NOMO-1 treated with DMSO at 0.1 percent for 48 hours (cell line): ENCODE measurements at regions not wholly inside any gene's neighbourhood (a gene's known extent, or its start where the extent isn't known, plus 50 kb on each side); places are given as distances from the start of the nearest gene placed in this dataset.

Experiments
- DNase-seq: peaks from one replicate; lab custom pipeline; 2025; ENCODE audit not compliant: unreplicated experiment; lab: John Stamatoyannopoulos, UW

DNA sequence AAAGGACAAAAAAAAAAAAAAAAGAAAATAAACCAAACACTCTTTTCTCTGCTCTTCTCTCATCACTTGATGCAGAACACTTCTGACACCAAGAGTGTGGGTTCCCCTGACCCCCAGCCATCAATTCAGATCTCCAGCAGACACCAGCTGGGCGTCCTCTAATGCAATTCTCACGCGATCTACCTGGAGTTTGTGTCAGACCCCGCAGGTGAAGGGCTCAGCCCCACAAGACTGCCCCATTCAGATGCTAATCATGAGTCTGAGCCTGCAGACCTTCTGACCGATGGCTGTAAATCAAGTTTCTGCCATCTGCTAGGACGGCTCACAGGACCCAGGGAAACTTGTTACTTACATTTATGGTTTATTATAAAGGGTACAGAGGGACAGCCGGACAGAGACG lies 133.6 kb upstream of the C1orf174 start:
- no peak for DNase-seq

DNA sequence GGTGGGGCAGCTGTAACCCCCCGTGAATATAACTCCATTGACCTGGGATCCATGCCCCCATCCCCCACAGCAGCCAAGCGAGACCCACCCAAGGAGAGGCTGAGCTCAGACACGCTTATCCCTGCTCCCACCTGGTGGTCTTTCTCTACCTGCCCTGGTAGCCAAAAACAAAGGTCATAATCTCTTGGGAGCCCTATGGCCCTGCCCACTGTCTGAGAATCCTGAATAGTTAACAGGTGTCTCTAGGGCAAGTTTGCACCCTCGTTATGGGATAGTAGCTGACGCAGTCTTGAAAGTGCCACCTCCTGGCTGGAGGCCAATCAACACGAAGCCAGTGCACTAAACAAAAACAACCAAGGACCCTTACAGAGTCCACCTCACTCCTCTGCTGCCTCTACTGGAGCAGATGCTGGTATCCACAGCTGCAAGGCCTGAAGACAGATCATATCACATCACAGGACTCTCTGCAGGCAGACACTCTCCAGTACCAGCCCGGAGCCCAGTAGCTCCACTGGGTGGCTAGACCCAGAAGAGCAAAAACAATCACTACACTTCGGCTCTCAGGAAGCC lies 134.3 kb upstream of the C1orf174 start:
- no peak for DNase-seq

DNA sequence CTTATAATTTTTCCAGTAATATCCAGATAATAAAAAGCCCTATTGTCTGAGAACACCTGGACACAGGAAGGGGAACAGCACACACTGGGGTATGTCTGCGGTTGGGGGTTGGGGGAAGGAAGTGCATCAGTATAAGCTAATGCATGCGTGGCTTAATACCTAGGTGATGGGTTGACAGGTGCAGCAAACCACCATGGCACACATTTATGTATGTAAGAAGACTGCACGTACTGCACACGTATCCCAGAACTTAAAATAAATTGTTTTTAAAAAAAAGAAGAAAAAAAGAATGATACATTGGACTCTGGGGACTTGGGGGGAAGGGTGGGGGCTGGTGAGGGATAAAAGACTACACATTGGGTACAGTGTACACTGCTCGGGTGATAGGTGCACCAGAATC lies 144.9 kb upstream of the C1orf174 start:
- no peak for DNase-seq

DNA sequence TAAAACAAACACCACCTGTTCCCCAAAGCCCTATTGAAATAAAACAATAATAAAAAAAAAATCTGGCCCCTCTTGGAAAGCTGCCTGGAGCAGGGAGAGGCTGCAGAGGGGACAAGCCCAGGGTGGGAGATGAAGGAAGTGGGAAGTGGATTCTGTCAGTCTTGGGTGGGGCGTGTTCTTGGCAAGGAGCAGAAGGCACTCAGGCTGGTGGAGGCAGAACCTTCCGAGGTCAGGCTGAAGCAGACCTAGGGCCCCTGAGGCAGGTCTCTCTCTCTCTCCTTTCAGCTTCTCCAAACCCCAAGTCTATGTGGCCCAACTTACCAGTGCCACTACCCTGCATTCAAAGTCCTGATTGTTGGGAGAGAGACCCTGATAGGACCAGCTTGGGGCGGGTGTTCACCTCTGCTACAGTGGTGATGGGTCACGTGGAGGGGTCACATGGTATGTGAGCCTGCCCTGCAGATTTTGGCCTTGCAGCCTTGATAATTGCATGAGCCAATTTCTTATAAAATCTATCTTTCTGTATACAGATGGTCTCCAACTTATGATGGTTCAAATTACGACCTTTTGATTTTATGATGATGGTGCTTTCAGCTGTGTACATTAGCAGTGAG lies 145.4 kb upstream of the C1orf174 start:
- no peak for DNase-seq

DNA sequence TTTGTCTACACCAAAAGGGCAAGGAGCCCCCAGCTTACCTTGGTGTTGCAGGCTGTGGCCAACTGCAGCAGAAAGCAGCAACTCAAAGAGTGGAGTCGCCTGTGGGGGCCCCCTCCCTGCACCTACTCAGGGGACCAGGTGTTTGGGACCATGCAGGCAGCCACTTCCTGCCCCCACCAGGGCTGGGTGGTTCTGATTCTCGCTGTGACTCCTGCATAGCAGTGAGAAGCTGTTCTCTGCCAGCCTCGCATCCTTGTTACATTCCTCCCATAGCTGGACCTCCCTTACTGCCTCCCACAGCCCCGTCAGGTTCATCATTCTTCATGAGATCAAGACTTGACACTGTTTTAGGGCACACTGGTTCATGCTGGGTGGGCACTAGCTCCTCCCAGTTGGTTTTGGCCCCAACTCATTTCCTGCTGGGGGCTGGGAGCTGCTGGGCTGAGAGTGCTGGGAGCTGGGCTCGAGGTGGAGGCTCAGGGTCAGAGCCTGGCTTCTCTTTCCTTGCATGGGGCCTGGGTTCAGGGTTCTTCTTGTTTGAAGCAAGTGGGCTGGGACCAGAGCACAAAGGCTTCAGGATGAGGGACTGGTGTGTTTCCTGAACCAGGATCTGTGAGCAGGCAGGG lies 146.9 kb upstream of the C1orf174 start:
- DNase-seq = no peak

DNA sequence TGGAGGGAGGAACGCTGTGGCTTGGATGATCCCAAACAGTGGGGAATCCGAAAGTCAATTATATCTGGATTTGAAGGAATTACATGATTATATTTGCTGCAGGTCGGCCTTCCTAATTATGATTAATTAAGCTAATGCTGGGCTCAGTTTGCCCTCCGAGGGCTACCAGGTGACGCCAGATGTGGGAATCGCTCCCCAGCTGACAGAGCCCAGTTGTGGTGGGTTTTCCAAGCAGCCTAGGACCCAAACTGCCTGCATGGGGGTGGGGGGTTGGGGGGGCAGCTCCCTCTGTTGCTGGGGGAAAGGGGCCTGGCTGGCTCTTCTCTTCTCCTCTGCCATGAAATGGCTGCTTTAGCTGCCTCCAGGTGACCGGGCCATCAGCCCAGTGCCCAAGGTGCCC lies 147.6 kb upstream of the C1orf174 start:
- no peak for DNase-seq

DNA sequence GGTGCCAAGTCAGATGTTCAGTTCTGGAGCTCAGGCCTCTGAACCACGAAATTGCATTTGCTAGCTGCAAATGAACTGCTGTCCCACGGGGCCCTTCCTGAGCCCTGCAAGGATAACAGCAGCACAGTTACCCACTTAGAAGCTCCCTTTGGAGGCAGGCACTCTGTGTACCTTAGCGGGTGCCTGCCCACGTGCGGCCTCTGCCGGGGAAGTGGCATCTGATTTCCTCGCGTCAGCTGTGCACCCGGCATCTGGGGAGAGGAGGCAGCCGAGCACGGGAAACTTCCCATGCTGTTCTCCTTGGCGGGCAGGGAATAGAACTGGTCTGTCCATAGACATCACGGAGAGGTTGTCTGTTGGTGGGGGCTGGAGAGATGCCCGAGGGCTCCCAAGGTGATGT lies 148.0 kb upstream of the C1orf174 start:
- no peak for DNase-seq

DNA sequence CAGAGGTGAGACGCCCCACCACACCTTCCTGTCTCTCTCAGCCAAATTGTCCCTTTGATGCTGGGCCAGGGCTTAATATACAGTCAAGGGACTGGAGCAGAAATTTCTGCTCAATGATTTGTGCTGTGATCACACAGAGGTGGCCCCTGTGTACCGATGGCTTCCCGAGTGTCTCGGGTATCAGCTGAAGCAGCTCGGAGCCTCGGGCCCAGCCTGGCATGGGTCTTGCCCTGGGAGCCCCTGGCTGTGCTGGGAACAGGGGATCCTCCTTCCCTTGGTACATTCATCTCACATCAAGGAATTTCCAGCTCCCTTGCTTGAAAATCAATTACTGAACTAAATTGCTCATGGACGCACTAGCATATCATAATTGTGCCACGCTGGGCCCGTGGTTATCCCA lies 148.8 kb upstream of the C1orf174 start:
- no peak for DNase-seq

DNA sequence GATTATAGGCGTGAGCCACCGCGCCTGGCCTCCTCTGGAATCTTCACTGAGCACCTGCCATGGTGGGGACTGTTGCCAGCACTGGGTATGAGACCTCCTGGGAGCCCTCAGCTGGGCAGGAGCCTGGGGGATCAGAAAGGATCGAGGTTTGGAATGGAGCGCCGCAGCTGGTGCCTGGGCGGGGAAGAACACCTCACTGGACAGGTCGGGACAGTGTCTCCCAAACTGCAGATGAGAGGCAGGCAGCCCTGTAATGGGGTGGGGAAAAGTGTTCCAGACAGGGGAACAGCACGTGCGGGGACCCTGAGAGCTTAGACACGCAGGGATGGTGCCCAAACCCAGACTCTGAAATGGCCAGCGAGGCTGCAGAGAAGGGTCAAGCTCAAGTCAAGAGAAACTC lies 150.9 kb upstream of the C1orf174 start:
- no peak for DNase-seq

DNA sequence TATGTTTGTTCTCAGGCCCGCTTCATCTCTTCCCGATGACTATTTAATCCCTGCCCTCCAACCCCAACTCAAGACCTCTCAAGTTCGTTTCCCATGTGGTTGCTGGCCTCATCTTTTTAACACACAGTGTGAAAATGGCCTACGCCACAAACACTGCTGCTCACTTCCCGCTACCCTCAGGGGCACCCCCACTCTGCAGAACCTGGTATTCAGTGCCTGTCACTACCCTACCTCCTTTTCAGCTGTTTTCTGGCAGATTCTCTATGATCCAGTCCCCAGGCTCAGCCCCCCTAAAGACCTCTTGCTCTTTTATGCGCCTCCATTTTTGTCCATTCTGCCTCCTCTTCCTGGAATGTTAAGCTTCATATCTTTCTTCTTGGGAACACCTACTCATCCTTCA lies 152.6 kb upstream of the C1orf174 start:
- no peak for DNase-seq

DNA sequence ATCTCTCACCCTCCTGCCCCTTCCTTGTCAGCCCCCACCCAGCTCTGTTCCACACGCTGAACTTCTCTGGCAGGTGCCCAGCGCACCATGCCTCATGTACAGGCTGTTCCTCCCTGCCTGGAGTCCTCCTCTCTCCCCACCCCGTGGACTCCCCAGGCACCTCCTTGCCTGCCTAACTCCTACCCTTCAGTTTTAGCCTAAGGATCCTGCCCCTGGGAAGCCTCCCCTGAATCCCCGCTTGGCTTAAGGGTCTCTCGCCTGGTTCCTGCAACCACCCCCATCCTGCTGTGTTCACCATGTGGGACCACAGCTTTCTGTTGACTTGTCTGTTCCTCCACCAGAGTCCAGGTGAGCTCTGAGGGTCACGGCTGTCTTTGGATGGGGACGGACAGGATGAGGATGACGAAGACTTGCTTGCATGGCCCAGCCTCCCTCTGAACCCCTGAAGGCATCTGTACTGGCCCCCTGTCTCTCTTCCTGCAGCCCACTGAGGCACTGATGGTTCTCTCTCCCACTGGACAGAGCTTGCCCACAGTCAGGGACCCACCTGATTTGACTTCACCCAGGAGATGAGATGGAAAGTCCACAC lies 153.2 kb upstream of the C1orf174 start:
- DNase-seq = no peak

DNA sequence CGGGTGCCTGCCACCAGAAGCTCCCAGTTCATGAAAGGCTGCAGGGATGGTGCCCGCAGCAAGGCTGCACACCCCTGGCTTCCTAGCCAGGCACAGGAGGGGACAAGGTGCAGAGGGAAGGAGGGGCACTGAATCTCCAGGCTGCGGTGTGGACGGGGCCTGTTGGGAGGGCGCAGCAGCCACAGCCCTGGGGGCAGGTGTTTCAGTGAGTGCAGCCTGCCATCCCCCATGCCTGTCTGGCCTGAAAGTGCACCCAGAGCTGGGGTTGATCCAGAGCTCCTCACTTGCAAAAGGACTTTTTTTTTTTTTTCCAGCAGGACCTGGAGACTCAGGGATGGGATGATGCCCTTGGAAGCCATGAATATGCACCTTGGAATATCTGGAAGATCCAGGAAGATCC lies 153.7 kb upstream of the C1orf174 start:
- DNase-seq = no peak

DNA sequence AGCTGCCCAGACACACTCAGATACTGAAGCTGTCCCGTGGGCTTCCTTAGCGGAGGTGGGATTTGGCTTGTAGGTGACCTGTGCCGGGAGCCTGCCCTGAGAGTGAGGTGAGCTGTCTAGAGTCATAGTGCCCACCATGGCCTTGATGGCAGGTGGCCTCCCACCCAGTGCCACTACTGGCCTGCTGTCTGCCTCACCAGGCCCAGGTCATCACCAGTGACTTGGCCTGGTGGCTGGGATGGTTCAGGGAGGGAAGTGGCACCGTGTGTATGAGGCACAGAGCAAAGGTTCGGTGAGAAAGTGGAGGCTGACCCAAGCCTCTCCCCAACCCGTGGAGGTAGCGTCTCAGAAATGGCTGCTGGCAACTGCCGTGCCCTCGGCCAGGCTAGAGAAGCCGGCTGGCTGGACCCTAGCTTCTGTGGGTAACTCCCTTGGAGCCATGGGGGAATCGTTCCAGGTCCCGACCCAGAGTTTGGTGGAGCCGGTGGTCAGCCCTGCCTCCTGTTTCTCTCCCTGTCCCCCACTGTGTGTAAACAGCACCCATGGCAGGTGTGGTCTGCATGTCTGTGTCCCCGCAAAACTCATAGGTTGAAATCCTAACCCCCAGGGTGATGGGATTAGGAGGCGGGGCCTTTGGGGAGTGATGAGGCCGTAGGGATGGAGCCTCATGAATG lies 155.4 kb upstream of the C1orf174 start:
- no peak for DNase-seq

DNA sequence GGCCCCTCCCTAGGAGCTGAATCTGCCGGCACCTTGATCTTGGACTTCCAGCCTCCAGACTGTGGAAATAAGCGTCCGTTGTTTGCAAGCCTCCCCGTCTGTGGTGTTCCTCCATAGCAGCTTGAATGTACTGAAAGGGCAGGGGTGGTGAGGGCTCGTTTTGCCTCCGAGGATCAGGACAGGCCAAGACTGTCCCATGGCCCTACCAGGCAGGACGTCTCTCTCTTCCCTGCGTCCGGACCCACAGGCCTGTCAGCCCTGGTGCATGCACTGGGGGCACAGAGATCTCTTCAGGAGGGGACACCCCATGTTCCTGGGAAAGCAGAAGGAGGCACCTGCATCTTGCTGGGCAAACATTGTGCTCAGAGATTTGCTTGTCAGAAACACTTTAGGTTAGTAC lies 156.3 kb upstream of the C1orf174 start:
- DNase-seq = no peak

DNA sequence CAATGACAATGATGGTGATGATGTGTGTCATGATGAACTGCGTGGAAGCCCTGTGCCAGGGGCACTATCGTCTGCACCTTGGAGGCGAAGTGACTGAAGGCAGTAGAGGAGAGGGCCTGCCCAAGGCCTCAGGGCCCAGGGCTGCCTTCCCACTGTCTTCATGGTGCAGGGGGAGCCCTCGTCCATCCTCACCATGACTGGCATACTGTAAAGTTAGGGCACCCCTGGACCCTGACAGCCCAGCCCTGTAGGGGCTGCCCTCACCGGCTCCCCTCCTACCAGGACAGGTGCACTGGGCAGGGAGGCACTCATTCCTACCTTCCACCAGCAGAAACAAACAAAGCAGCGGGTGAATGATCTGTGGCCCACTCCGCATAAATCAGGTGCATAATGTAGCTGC lies 156.9 kb upstream of the C1orf174 start:
- DNase-seq = no peak

DNA sequence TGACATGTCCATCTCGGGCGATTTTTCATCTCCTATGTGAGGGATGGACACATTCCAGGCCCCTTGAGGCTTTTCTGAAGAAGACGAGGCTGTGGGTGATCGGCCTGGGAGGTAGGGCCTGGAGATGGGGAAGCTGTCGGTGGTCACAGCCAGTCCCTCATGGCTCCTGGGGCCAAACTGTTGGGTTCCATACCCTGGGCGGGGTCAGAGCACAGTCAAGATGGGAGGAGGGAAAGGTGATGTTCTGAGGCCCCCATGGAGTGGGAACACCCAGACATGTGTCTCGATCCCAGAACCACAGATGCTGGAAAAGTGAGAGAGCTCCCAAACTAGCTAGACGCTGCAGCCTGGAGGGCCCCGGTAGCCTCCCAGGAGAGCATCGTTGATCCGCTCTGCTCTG lies 157.5 kb upstream of the C1orf174 start:
- DNase-seq = no peak

DNA sequence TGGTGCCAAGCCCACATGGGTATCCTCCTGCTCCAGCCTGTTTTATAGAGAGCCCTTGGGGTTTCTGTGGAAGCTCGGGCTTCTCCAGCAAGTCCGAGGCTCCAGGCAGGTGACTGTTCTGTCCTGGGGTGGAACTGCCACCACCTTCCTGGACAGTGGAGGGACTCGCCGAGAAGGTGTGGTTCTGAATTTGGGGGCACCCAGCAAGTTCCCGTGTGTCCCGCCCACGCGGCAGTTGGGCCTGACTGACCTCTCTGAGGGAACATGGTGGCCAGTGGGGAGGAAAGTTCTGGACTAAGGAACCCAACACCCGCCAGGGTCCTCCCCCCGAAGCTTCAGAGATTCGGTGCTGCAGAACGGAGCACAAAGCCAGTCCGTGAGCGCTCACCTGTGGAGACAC lies 158.1 kb upstream of the C1orf174 start:
- no peak for DNase-seq

DNA sequence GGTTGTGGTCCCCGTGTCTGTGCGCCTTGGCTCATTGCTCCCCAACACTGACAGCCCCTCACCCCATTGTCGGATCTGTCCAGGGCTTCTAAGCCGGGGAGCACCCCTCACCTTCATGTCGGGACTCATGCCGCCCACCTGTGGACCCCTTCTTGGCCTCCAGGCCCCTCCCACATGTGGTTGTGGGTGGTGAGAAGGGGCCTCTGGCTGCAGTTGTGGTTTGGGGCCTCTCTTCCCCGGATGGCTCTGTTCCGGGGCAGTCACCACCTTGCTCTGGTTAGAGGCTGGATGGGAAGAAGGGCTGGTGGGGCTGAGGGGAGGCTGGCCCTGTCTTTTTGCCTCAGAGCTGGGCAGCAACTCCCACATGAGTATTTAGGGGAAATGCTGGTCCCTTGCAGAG lies 158.6 kb upstream of the C1orf174 start:
- DNase-seq = no peak

DNA sequence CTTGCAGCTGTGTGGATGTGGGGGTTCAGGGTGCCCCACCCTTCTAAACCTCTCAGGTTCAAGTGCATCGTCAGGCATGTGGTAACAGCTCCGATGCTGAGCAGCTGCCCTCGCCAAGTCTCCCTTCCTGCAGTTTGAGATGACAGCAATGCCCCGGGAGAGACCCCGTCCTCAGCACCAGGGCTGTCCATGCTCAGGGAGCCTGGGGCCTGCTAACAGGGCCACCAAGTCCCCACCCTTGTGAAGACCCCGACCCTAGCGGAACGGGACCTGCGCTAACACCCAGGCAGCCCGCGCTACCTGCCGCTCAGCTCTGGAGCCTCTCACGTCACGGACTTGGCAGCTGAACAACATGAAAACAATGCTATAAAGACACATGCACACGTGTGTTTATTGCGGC lies 159.2 kb upstream of the C1orf174 start:
- no peak for DNase-seq

DNA sequence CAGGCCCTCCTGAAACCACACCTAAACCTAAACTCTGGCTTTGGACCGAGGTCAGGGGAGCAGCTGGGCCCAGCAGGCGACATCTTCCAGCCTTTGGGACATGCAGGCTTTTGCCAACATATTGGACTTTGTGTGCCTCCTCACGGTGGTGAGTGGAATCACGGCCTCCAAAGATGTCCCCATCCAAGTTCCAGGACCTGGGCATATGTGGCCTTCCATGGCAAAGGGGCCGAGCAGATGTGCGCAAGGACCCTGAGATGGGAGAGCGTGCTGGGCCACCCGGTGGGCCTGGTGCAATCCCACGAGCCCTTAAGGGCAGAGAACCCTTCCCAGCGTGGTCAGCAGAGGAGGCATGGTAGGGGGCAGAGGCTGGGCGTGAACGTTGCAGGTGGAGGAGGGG lies 160.8 kb upstream of the C1orf174 start:
- no peak for DNase-seq

DNA sequence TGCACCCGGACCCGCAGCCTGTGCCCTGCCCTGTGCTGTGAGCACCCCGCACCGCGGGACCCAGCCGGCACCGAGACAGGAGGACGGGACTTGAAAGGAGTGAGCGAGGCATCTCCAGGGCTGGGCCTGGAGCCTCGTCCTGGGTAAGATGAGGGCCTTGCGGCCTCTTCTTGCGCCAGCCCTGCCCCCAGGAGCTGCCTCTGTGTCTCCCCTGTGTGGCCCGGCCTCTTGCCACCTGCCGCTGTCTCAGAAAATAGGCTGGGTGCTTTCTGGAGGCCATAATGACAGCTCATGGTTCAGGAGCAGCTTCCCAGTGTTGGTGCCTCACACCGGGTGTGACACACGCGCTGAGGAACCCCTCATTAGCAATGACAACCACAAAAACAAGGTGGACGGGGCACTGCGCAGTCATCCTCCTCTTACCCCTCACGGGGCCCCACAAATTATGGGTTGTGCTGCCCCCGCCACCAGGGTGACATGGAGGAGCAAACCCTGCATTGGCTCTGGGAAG lies 161.5 kb upstream of the C1orf174 start:
- no peak for DNase-seq

DNA sequence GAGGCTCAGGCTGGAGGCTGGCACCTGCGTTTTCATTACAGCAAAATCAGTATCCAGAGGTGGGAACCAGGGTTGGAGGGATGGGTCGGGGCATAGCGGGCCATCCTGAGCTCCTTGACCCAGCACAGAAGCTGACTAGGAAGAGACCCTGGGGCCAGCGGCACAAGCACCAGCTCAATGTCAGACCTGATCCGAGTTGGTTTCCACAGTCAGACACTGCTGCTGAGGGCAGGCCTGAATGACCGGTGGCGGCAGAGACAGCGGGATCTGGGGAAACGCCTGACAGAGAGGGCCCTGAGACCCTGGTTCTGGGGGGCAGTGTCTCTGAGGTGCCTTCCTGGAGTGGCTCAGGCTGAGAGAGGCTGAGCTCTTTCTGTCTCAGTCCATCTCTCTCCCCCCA lies 162.0 kb upstream of the C1orf174 start:
- no peak for DNase-seq
